GM12878 (cell line): ENCODE measurements at regions not wholly inside any gene's neighbourhood (a gene's known extent, or its start where the extent isn't known, plus 50 kb on each side); places are given as distances from the start of the nearest gene placed in this dataset.

ENCODE experiments used
- ATAC-seq: fragments of 200-7000 bp; cut with Tn5 transposase; 3 replicates; pipeline ENCODE4 v1.9.1; 2020; ENCODE audit warnings: mild to moderate bottlenecking, moderate library complexity
- BruUV-seq: library from RNA; stranded (reverse); fragments of 400-500 nt; replicated peaks from 2 replicates; lab custom pipeline; 2021; lab: Mats Ljungman, UMichigan
- CTCF ChIA-PET: fragments of 300-600 bp; sonication (Branson Sonifier 250); formaldehyde crosslinking; extraction: SDS; loops from one replicate; lab custom pipeline; 2021; ENCODE audit warnings: inconsistent platforms; lab: Yijun Ruan, JAX
- POLR2A ChIA-PET: fragments of 350-600 bp; formaldehyde crosslinking; extraction: SDS; loops from one replicate; lab custom pipeline; 2021; ENCODE audit warnings: inconsistent platforms; lab: Charles Lee
- RAD21 ChIA-PET: fragments of 300-600 bp; sonication (Branson Sonifier 250); formaldehyde crosslinking; loops from one replicate; lab custom pipeline; 2023; ENCODE audit warnings: antibody characterized with exemption; ENCODE audit not compliant: unreplicated experiment; lab: Charles Lee
- SMC1A ChIA-PET: fragments of 300-600 bp; sonication (Branson Sonifier 250); formaldehyde crosslinking; loops from one replicate; lab custom pipeline; 2023; ENCODE audit not compliant: unreplicated experiment, uncharacterized antibody; lab: Charles Lee
- DNase-seq: peaks from one replicate; pipeline ENCODE4 v3.0.0-alpha.2; 2011; ENCODE audit warnings: low read depth, low spot score
- FAIRE-seq: peaks from 3 replicates; lab custom pipeline; 2011; peaks lifted over from hg19 to GRCh38; lab: Jason Lieb, UNC
- H2AFZ ChIP-seq: 2 replicates; pipeline ENCODE4 v1.6.0; 2011; ENCODE audit warnings: low read depth, low read length, control low read depth; ENCODE audit not compliant: control insufficient read depth
- H3K27ac ChIP-seq: 2 replicates; pipeline ENCODE4 v1.5.1; 2011; ENCODE audit warnings: control low read depth; ENCODE audit not compliant: control insufficient read depth, insufficient read depth
- H3K27me3 ChIP-seq, 2 experiments: replicated peaks in 1 of 2; 2 replicates each; pipeline versions ENCODE4 v1.6.0 to v1.6.1; 2011; ENCODE audit warnings: low read length in 1 of 2; ENCODE audit not compliant: control insufficient read depth in 2 of 2, insufficient read depth in 2 of 2
- H3K36me3 ChIP-seq, 2 experiments: 2 replicates each; pipeline ENCODE4 v1.5.1; 2011; ENCODE audit warnings: low read length in 1 of 2; ENCODE audit not compliant: control insufficient read depth in 2 of 2, insufficient read depth in 2 of 2
- H3K4me1 ChIP-seq: 2 replicates; pipeline ENCODE4 v1.6.1; 2011; ENCODE audit warnings: mild to moderate bottlenecking, low read length, moderate library complexity, mixed read lengths; ENCODE audit not compliant: control insufficient read depth, insufficient read depth
- H3K4me2 ChIP-seq: 2 replicates; pipeline ENCODE4 v1.6.0; 2011; ENCODE audit warnings: control low read depth; ENCODE audit not compliant: control insufficient read depth, insufficient read depth
- H3K4me3 ChIP-seq: fragments of 200-600 bp; sonication (generic); 2 replicates; pipeline ENCODE4 v1.5.1; 2016
- H3K79me2 ChIP-seq: 2 replicates; pipeline ENCODE4 v1.6.0; 2011; ENCODE audit warnings: low read length; ENCODE audit not compliant: control insufficient read depth, insufficient read depth
- H3K9ac ChIP-seq: 2 replicates; pipeline ENCODE4 v1.8.0; 2011; ENCODE audit warnings: low read length, control low read depth, mixed read lengths; ENCODE audit not compliant: control insufficient read depth, insufficient read depth
- H3K9me3 ChIP-seq: replicated peaks from 3 replicates; pipeline ENCODE4 v1.5.1; 2011; ENCODE audit warnings: mild to moderate bottlenecking, low read length; ENCODE audit not compliant: control insufficient read depth, insufficient read depth
- H4K20me1 ChIP-seq: 2 replicates; pipeline ENCODE4 v1.6.0; 2011; ENCODE audit not compliant: control insufficient read depth, insufficient read depth
- BCLAF1 ChIP-seq: fragments of 450-650 bp; IDR thresholded peaks from 2 replicates; pipeline ENCODE4 v1.6.1; 2017; ENCODE audit warnings: antibody characterized with exemption, mild to moderate bottlenecking, moderate library complexity
- CEBPB ChIP-seq, 2 experiments: fragments of 150-350 bp in 1 of 2; IDR thresholded peaks; 2 replicates each; pipeline ENCODE4 v1.6.1; 2012 to 2014; ENCODE audit warnings: low read depth in 2 of 2, low read length in 2 of 2, borderline replicate concordance in 1 of 2, inconsistent platforms in 1 of 2
- FOXM1 ChIP-seq: IDR thresholded peaks from 2 replicates; pipeline ENCODE4 v1.6.1; 2012; ENCODE audit warnings: low read depth, mild to moderate bottlenecking, inconsistent platforms, low read length, moderate library complexity
- JUNB ChIP-seq: IDR thresholded peaks from 2 replicates; pipeline ENCODE4 v1.6.1; 2016; ENCODE audit warnings: antibody characterized with exemption, mild to moderate bottlenecking
- MEF2B ChIP-seq: fragments of 450-650 bp; IDR thresholded peaks from 2 replicates; pipeline ENCODE4 v1.6.1; 2018; ENCODE audit warnings: mild to moderate bottlenecking, moderate library complexity; ENCODE audit not compliant: partially characterized antibody, poor library complexity, severe bottlenecking
- MYC ChIP-seq: IDR thresholded peaks from 2 replicates; pipeline ENCODE4 v1.6.1; 2011; ENCODE audit warnings: mild to moderate bottlenecking, low read length, moderate library complexity, inconsistent platforms; ENCODE audit not compliant: insufficient read depth, insufficient replicate concordance, insufficient read length, severe bottlenecking
- POLR2A ChIP-seq: IDR thresholded peaks from 2 replicates; pipeline ENCODE4 v1.6.1; 2011; ENCODE audit warnings: low read depth, mild to moderate bottlenecking, low read length
- RELA ChIP-seq: fragments of 450-650 bp; IDR thresholded peaks from 2 replicates; pipeline ENCODE4 v1.8.0; 2014; ENCODE audit warnings: borderline replicate concordance; ENCODE audit not compliant: partially characterized antibody
- SREBF1 ChIP-seq: IDR thresholded peaks from 2 replicates; pipeline ENCODE4 v1.6.1; 2012; ENCODE audit warnings: mild to moderate bottlenecking, low read length
- ZNF217 ChIP-seq: fragments of 450-650 bp; IDR thresholded peaks from 2 replicates; pipeline ENCODE4 v1.6.1; 2017; ENCODE audit warnings: antibody characterized with exemption, mild to moderate bottlenecking
- WGBS: methylation state at CpG from one replicate; pipeline ENCODE4 v1.1.6; 2016; ENCODE audit warnings: low lambda C conversion rate; ENCODE audit not compliant: insufficient replicate concordance, insufficient coverage; ENCODE audit errors: missing lambda C conversion rate; 5-methylcytosine and 5-hydroxymethylcytosine counted together
- in situ Hi-C: fragments of 300-500 bp; cut with MboI; formaldehyde crosslinking; loops from 9 replicates; pipeline ENCODE4 v1.14.3; 2018; ENCODE audit warnings: mixed read lengths
- intact Hi-C: fragments of 100-400 bp; cut with micrococcal nuclease; formaldehyde crosslinking; loops from one replicate; pipeline ENCODE4 v1.14.2; 2022; ENCODE audit not compliant: unreplicated experiment

- Histone ChIP-seq H2AFZ (no peak overlapping the region), H3K9me3 (no peaks in the 10 kb centered on the region; the same call in 2 of the 3 replicates), H4K20me1 (no peaks in the 10 kb centered on the region), H3K9ac (no peak overlapping the region), H3K27me3 (no peaks in the 10 kb centered on the region), H3K27ac (no peak overlapping the region), H3K79me2 (no peaks in the 10 kb centered on the region), H3K4me1 (no peaks in the 10 kb centered on the region), H3K4me3 (no peak overlapping the region), H3K36me3 (no peaks in the 10 kb centered on the region), H3K4me2 (no peak overlapping the region)
- ATAC-seq (no peak), FAIRE-seq (no peak), DNase-seq (no peak)
- no TSS peak for BruUV-seq
- in situ Hi-C loops: no loop called here
- SMC1A ChIA-PET: no interaction called here
- CTCF ChIA-PET: no interaction called here
- TF ChIP-seq FOXM1: no peak
- no peak for TF ChIP-seq RELA
- no peak for TF ChIP-seq SREBF1
- TF ChIP-seq POLR2A: no peak
- no peak for TF ChIP-seq MEF2B
- no peak for TF ChIP-seq MYC
- TF ChIP-seq BCLAF1: no peak
- TF ChIP-seq CEBPB (IDR thresholded peaks at IDR 0.05; ENCODE audit: borderline replicate concordance in 1 of 2, low read depth in 2 of 2, low read length in 2 of 2): no peak
- TF ChIP-seq JUNB: no peak
- TF ChIP-seq ZNF217: no peak
- RAD21 ChIA-PET: no interaction called here
- intact Hi-C loops: no loop called here
- WGBS: 23% methylated on average over 8 of the region's 8 CpGs
- POLR2A ChIA-PET: no interaction called here
These were observed 400.5 kb downstream of the IRX1 start for GRCh38 chr5:3995954-3996619.
